ENCODE measurements at regions not wholly inside any gene's neighbourhood (a gene's known extent, or its start where the extent isn't known, plus 50 kb on each side); places are given as distances from the start of the nearest gene placed in this dataset.

DNA sequence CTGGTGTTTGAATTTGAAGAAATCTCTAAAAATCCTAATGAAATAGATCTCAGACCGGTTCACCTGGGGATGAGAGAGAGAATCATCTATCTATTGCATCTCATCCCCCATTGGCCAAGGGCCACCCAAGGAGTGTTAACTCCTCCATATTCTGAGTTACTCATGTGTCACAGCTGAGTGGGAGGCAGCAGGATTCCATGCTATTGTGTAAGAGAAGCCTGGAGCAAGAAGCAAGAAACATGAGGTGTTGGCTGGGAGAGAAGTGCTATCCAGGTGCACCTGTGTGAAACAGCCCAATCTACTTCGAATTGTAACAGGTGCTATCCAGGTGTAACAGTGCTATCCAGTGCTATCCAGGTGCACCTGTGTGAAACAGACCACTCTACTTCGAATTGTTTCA lies 150.3 kb upstream of the MAOA start:
- Histone ChIP-seq H3K4me3 (ENCODE audit: low read depth, low read length, poor library complexity, severe bottlenecking) (no peak overlapping the region), H3K27ac (ENCODE audit: low read depth, low read length, poor library complexity, severe bottlenecking) (no peak overlapping the region), H3K36me3 (ENCODE audit: insufficient read depth, low read length) (no peaks in the 10 kb centered on the region), H3K4me2 (ENCODE audit: low read length) (no peak overlapping the region), H3K4me1 (ENCODE audit: insufficient read depth, low read length, poor library complexity, severe bottlenecking) (no peaks in the 10 kb centered on the region), H3K79me2 (ENCODE audit: insufficient read depth, low read depth, low read length) (no peaks in the 10 kb centered on the region), H4K20me1 (ENCODE audit: insufficient read depth, low read length) (no peaks in the 10 kb centered on the region), H2AFZ (ENCODE audit: low read length) (no peak overlapping the region), H3K9me3 (ENCODE audit: low read length) (no peaks in the 10 kb centered on the region), H3K9me2 (ENCODE audit: insufficient read depth, low read length) (no peaks in the 10 kb centered on the region)
- no peak for DNase-seq (ENCODE audit: low spot score)
- BruUV-seq (replicated peaks), result no TSS peak
- ChIA-PET POLR2A (no interaction called here), CTCF (ENCODE audit: unreplicated experiment) (no interaction called here)
- TF ChIP-seq, protein P1, sequence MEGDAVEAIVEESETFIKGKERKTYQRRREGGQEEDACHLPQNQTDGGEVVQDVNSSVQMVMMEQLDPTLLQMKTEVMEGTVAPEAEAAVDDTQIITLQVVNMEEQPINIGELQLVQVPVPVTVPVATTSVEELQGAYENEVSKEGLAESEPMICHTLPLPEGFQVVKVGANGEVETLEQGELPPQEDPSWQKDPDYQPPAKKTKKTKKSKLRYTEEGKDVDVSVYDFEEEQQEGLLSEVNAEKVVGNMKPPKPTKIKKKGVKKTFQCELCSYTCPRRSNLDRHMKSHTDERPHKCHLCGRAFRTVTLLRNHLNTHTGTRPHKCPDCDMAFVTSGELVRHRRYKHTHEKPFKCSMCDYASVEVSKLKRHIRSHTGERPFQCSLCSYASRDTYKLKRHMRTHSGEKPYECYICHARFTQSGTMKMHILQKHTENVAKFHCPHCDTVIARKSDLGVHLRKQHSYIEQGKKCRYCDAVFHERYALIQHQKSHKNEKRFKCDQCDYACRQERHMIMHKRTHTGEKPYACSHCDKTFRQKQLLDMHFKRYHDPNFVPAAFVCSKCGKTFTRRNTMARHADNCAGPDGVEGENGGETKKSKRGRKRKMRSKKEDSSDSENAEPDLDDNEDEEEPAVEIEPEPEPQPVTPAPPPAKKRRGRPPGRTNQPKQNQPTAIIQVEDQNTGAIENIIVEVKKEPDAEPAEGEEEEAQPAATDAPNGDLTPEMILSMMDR (conservative IDR thresholded peaks at IDR 0.05; ENCODE audit: low read length), result no peak
- no peak for TF ChIP-seq EZH2phosphoT487 (IDR thresholded peaks at IDR 0.05; ENCODE audit: borderline replicate concordance, low read depth, low read length)
- intact Hi-C loops (cut with micrococcal nuclease; ENCODE audit: unreplicated experiment), result no loop called here

GRCh38 chrX:43508694-43509093 lies 147.4 kb upstream of the MAOA start:
- Histone ChIP-seq H3K4me1 (ENCODE audit: insufficient read depth, low read length, poor library complexity, severe bottlenecking) (no peaks in the 10 kb centered on the region), H3K9me3 (ENCODE audit: low read length) (no peaks in the 10 kb centered on the region), H3K79me2 (ENCODE audit: insufficient read depth, low read depth, low read length) (no peaks in the 10 kb centered on the region), H4K20me1 (ENCODE audit: insufficient read depth, low read length) (no peaks in the 10 kb centered on the region), H3K9me2 (ENCODE audit: insufficient read depth, low read length) (no peaks in the 10 kb centered on the region), H2AFZ (ENCODE audit: low read length) (no peak overlapping the region), H3K4me2 (ENCODE audit: low read length) (no peak overlapping the region), H3K36me3 (ENCODE audit: insufficient read depth, low read length) (no peaks in the 10 kb centered on the region), H3K27ac (ENCODE audit: low read depth, low read length, poor library complexity, severe bottlenecking) (no peak overlapping the region), H3K4me3 (ENCODE audit: low read depth, low read length, poor library complexity, severe bottlenecking) (no peak overlapping the region)
- ChIA-PET CTCF (ENCODE audit: unreplicated experiment) (no interaction called here), POLR2A (no interaction called here)
- intact Hi-C loops (cut with micrococcal nuclease; ENCODE audit: unreplicated experiment), result no loop called here
- BruUV-seq (replicated peaks), result no TSS peak
- no peak for DNase-seq (ENCODE audit: low spot score)
- TF ChIP-seq EZH2phosphoT487 (IDR thresholded peaks at IDR 0.05; ENCODE audit: borderline replicate concordance, low read depth, low read length), result no peak
- TF ChIP-seq, protein P1 (conservative IDR thresholded peaks at IDR 0.05; ENCODE audit: low read length), result no peak

GRCh38 chrX:43510209-43510608 lies 145.9 kb upstream of the MAOA start:
- BruUV-seq (replicated peaks), result no TSS peak
- ChIA-PET POLR2A (interaction anchor here (1.2 kb wide), 1 partner anchor 16 kb away, joined by 3 read pairs; no protein-coding TSS in a partner anchor), CTCF (ENCODE audit: unreplicated experiment) (no interaction called here)
- Histone ChIP-seq H2AFZ (ENCODE audit: low read length) (no peak overlapping the region), H3K9me3 (ENCODE audit: low read length) (no peaks in the 10 kb centered on the region), H3K4me2 (ENCODE audit: low read length) (no peak overlapping the region), H3K9me2 (ENCODE audit: insufficient read depth, low read length) (no peaks in the 10 kb centered on the region), H3K27ac (ENCODE audit: low read depth, low read length, poor library complexity, severe bottlenecking) (no peak overlapping the region), H3K4me3 (ENCODE audit: low read depth, low read length, poor library complexity, severe bottlenecking) (no peak overlapping the region), H3K36me3 (ENCODE audit: insufficient read depth, low read length) (no peaks in the 10 kb centered on the region), H3K4me1 (ENCODE audit: insufficient read depth, low read length, poor library complexity, severe bottlenecking) (no peaks in the 10 kb centered on the region), H4K20me1 (ENCODE audit: insufficient read depth, low read length) (no peaks in the 10 kb centered on the region), H3K79me2 (ENCODE audit: insufficient read depth, low read depth, low read length) (no peaks in the 10 kb centered on the region)
- no peak for DNase-seq (ENCODE audit: low spot score)
- intact Hi-C loops (cut with micrococcal nuclease; ENCODE audit: unreplicated experiment), result no loop called here
- TF ChIP-seq EZH2phosphoT487 (IDR thresholded peaks at IDR 0.05; ENCODE audit: borderline replicate concordance, low read depth, low read length), result no peak
- TF ChIP-seq, protein P1 (conservative IDR thresholded peaks at IDR 0.05; ENCODE audit: low read length), result no peak
